ENCODE measurements at regions not wholly inside any gene's neighbourhood (a gene's known extent, or its start where the extent isn't known, plus 50 kb on each side); places are given as distances from the start of the nearest gene placed in this dataset.

GRCh38 chr12:89134213-89134770 lies 218.0 kb downstream of the DUSP6 start:
- DNase-seq = no peak
- H3K4me1 ChIP-seq (ENCODE audit: insufficient read depth, low read length) = peaks cover 33% of the 10 kb centered on the region
- ChIA-PET CTCF (interaction anchor here (0.6 kb wide), 1 partner anchor 189 kb away, joined by 9 read pairs; no protein-coding TSS in a partner anchor), POLR2A (ENCODE audit: unreplicated experiment) (no interaction called here)
- no peaks in the 10 kb centered on the region for H4K20me1 ChIP-seq (ENCODE audit: low read length)
- no peak overlapping the region for H3K9ac ChIP-seq (ENCODE audit: low read length)
- H3K79me2 ChIP-seq (ENCODE audit: low read length) = no peaks in the 10 kb centered on the region
- no peaks in the 10 kb centered on the region for H3F3A ChIP-seq (ENCODE audit: low read length, unreplicated experiment)
- intact Hi-C loops (cut with micrococcal nuclease) = no loop called here
- no peak overlapping the region for H3K4me3 ChIP-seq (ENCODE audit: low read length)
- H3K27me3 ChIP-seq (ENCODE audit: low read length) = no peaks in the 10 kb centered on the region
- no TSS peak for BruUV-seq (replicated peaks)
- H3K36me3 ChIP-seq (ENCODE audit: low read depth, low read length) = no peaks in the 10 kb centered on the region
- no peak overlapping the region for H3K4me2 ChIP-seq (ENCODE audit: low read length)
- TF ChIP-seq CTCF (conservative IDR thresholded peaks at IDR 0.05; ENCODE audit: low read depth, low read length) = no peak
- TF ChIP-seq EZH2 (IDR thresholded peaks at IDR 0.05; ENCODE audit: low read length, unreplicated experiment) = no peak
- no peak for TF ChIP-seq EZH2phosphoT487 (IDR thresholded peaks at IDR 0.05; ENCODE audit: borderline replicate concordance, low read length)
- no peaks in the 10 kb centered on the region for H3K9me3 ChIP-seq (ENCODE audit: low read length)
- H3K27ac ChIP-seq (ENCODE audit: low read length) = no peak overlapping the region
- H3K9me2 ChIP-seq (replicated peaks; ENCODE audit: low read length) = no peaks in the 10 kb centered on the region
- no peak for ATAC-seq
- H2AFZ ChIP-seq (ENCODE audit: low read length) = no peak overlapping the region

- ATAC-seq (no peak), DNase-seq (no peak)
- H3K4me3 ChIP-seq (ENCODE audit: low read length) = no peak overlapping the region
- H3K9me2 ChIP-seq (replicated peaks; ENCODE audit: low read length) = no peaks in the 10 kb centered on the region
- intact Hi-C loops (cut with micrococcal nuclease) = no loop called here
- H3K4me1 ChIP-seq (ENCODE audit: insufficient read depth, low read length) = no peaks in the 10 kb centered on the region
- H3K36me3 ChIP-seq (ENCODE audit: low read depth, low read length) = no peaks in the 10 kb centered on the region
- no peaks in the 10 kb centered on the region for H3K79me2 ChIP-seq (ENCODE audit: low read length)
- no peaks in the 10 kb centered on the region for H3K9me3 ChIP-seq (ENCODE audit: low read length)
- no peak overlapping the region for H3K9ac ChIP-seq (ENCODE audit: low read length)
- no peak overlapping the region for H3K4me2 ChIP-seq (ENCODE audit: low read length)
- ChIA-PET POLR2A (ENCODE audit: unreplicated experiment) (no interaction called here), CTCF (no interaction called here)
- BruUV-seq (replicated peaks) = no TSS peak
- no peaks in the 10 kb centered on the region for H3F3A ChIP-seq (ENCODE audit: low read length, unreplicated experiment)
- H4K20me1 ChIP-seq (ENCODE audit: low read length) = no peaks in the 10 kb centered on the region
- no peak overlapping the region for H3K27ac ChIP-seq (ENCODE audit: low read length)
- no peaks in the 10 kb centered on the region for H3K27me3 ChIP-seq (ENCODE audit: low read length)
- no peak overlapping the region for H2AFZ ChIP-seq (ENCODE audit: low read length)
- TF ChIP-seq EZH2 (IDR thresholded peaks at IDR 0.05; ENCODE audit: low read length, unreplicated experiment) (no peak), EZH2phosphoT487 (IDR thresholded peaks at IDR 0.05; ENCODE audit: borderline replicate concordance, low read length) (no peak), CTCF (conservative IDR thresholded peaks at IDR 0.05; ENCODE audit: low read depth, low read length) (no peak)
These were observed 223.0 kb downstream of the DUSP6 start for GRCh38 chr12:89129167-89129870.

- H3K9me2 ChIP-seq (replicated peaks; ENCODE audit: low read length) = no peaks in the 10 kb centered on the region
- no peaks in the 10 kb centered on the region for H3K4me1 ChIP-seq (ENCODE audit: insufficient read depth, low read length)
- H3K36me3 ChIP-seq (ENCODE audit: low read depth, low read length) = no peaks in the 10 kb centered on the region
- H2AFZ ChIP-seq (ENCODE audit: low read length) = no peak overlapping the region
- H3F3A ChIP-seq (ENCODE audit: low read length, unreplicated experiment) = no peaks in the 10 kb centered on the region
- H3K4me2 ChIP-seq (ENCODE audit: low read length) = no peak overlapping the region
- H4K20me1 ChIP-seq (ENCODE audit: low read length) = no peaks in the 10 kb centered on the region
- H3K9me3 ChIP-seq (ENCODE audit: low read length) = no peaks in the 10 kb centered on the region
- no peaks in the 10 kb centered on the region for H3K27me3 ChIP-seq (ENCODE audit: low read length)
- no peak overlapping the region for H3K27ac ChIP-seq (ENCODE audit: low read length)
- BruUV-seq (replicated peaks) = no TSS peak
- ATAC-seq (no peak), DNase-seq (no peak)
- intact Hi-C loops (cut with micrococcal nuclease) = no loop called here
- H3K79me2 ChIP-seq (ENCODE audit: low read length) = no peaks in the 10 kb centered on the region
- CTCF ChIA-PET = no interaction called here
- POLR2A ChIA-PET (ENCODE audit: unreplicated experiment) = no interaction called here
- TF ChIP-seq EZH2 (IDR thresholded peaks at IDR 0.05; ENCODE audit: low read length, unreplicated experiment) (no peak), CTCF (conservative IDR thresholded peaks at IDR 0.05; ENCODE audit: low read depth, low read length) (no peak), EZH2phosphoT487 (IDR thresholded peaks at IDR 0.05; ENCODE audit: borderline replicate concordance, low read length) (no peak)
- H3K4me3 ChIP-seq (ENCODE audit: low read length) = no peak overlapping the region
- H3K9ac ChIP-seq (ENCODE audit: low read length) = no peak overlapping the region
These were observed 225.6 kb downstream of the DUSP6 start for GRCh38 chr12:89126712-89127111.
